ENCODE measurements at regions not wholly inside any gene's neighbourhood (a gene's known extent, or its start where the extent isn't known, plus 50 kb on each side); places are given as distances from the start of the nearest gene placed in this dataset.
"Not testable (repeated sequence)": the region's sequence is repeated elsewhere in the genome, so short reads cannot be mapped to it uniquely, and the experiment has no call there.

DNA sequence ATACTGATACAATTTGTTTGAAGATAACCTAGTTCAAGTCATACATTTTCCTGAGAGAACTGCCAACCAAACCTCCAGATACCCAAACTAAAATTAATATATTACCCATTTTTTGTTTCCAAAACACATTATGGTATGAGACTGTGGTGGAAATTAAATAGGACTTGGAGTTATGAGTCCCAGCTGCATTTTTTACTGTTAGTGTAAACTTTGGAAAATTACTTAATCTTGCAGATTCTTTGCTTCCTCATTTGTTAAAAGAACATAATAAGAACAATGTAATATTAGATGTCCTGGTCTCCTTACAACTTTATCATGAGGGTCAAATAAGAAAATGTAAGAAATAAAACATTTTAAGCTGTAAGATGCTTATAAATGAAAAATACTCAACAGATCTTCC is 98.2 kb upstream of the TRIB2 start:
- H3K4me3 ChIP-seq (ENCODE audit: low read depth, low read length), result no peak overlapping the region
- peak; percentile 29 for DNase-seq (ENCODE audit: low read depth)
- TF ChIP-seq, protein P1, sequence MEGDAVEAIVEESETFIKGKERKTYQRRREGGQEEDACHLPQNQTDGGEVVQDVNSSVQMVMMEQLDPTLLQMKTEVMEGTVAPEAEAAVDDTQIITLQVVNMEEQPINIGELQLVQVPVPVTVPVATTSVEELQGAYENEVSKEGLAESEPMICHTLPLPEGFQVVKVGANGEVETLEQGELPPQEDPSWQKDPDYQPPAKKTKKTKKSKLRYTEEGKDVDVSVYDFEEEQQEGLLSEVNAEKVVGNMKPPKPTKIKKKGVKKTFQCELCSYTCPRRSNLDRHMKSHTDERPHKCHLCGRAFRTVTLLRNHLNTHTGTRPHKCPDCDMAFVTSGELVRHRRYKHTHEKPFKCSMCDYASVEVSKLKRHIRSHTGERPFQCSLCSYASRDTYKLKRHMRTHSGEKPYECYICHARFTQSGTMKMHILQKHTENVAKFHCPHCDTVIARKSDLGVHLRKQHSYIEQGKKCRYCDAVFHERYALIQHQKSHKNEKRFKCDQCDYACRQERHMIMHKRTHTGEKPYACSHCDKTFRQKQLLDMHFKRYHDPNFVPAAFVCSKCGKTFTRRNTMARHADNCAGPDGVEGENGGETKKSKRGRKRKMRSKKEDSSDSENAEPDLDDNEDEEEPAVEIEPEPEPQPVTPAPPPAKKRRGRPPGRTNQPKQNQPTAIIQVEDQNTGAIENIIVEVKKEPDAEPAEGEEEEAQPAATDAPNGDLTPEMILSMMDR (conservative IDR thresholded peaks at IDR 0.05; ENCODE audit: low read depth, low read length), result no peak

GRCh38 chr2:12619975-12620374 is 96.8 kb upstream of the TRIB2 start:
- peak; percentile 94 for DNase-seq (ENCODE audit: low read depth)

GRCh38 chr2:12620759-12621158 is 96.0 kb upstream of the TRIB2 start:
- DNase-seq (ENCODE audit: low read depth), result no peak
- no peak overlapping the region for H3K4me3 ChIP-seq (ENCODE audit: low read depth, low read length)
- TF ChIP-seq, protein P1 (conservative IDR thresholded peaks at IDR 0.05; ENCODE audit: low read depth, low read length), result no peak

More at GRCh38 chr2:12619975-12620374, 96.8 kb upstream of the TRIB2 start:
- H3K4me3 ChIP-seq (ENCODE audit: low read depth, low read length), result no peak overlapping the region
- TF ChIP-seq, protein P1 (conservative IDR thresholded peaks at IDR 0.05; ENCODE audit: low read depth, low read length), result no peak

DNA sequence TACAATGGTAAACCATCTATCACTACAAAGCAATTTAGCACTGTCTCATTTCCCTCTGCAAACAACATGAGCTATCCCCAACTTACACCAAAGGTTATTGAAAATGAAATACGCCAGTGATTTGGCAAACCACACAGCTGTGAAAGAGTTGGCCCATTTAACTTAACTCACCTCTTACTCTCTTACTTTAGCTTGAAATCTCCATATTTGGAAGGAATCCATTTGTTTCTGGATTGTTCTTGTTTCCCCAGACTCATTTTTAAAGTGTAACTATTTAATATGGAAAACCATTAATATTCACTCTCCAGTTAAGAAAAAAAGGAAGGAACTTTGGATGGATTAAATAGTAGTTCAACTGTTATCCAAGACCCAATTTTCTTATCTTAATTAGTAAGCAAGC is 93.7 kb upstream of the TRIB2 start:
- no peak for DNase-seq (ENCODE audit: low read depth)
- TF ChIP-seq, protein P1 (conservative IDR thresholded peaks at IDR 0.05; ENCODE audit: low read depth, low read length), result no peak
- no peak overlapping the region for H3K4me3 ChIP-seq (ENCODE audit: low read depth, low read length)

DNA sequence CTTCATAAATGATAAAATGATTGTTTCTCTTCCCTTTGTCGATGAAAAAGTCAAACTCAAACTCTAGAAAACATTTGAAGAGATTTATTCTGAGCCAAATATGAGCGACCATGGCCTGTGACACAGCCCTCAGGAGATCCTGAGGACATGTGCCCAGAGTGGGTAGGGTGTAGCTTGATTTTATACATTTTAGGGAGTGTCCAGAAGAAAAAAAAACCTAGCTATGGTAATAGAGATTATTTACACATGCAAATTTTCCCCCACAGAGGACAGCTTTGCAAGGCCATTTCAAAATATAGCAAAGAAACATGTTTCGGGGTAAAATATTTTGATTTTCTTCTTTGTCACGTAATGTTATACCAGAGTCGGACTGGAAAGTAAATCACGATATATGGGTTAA is 92.4 kb upstream of the TRIB2 start:
- H3K4me3 ChIP-seq (ENCODE audit: low read depth, low read length), result no peak overlapping the region
- TF ChIP-seq, protein P1 (conservative IDR thresholded peaks at IDR 0.05; ENCODE audit: low read depth, low read length), result no peak
- DNase-seq (ENCODE audit: low read depth), result no peak

GRCh38 chr2:12624905-12625598 is 91.7 kb upstream of the TRIB2 start:
- DNase-seq (ENCODE audit: low read depth), result no peak
- H3K4me3 ChIP-seq (ENCODE audit: low read depth, low read length), result no peak overlapping the region
- TF ChIP-seq, protein P1 (conservative IDR thresholded peaks at IDR 0.05; ENCODE audit: low read depth, low read length), result no peak

DNA sequence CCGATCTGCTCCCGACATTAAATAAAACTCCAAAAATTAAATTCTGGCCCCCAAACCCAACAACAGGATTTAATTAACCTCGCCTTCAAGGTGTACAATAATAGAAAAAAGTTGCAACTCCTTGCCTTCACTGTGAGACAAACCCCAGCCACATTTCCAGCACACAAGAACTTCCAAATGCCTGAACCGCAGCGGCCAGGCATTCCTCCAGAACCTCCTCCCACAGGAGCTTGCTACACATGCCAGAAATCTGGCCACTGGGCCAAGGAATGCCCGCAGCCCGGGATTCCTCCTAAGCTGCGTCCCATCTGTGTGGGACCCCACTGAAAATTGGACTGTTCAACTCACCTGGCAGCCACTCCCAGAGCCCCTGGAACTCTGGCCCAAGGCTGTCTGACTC is 88.2 kb upstream of the TRIB2 start:
- H3K4me3 ChIP-seq (ENCODE audit: low read depth, low read length); DNase-seq (ENCODE audit: low read depth): not testable (repeated sequence)

Data from choroid plexus epithelial cell (primary cell).